CD14-positive monocyte (primary cell): ENCODE measurements at regions not wholly inside any gene's neighbourhood (a gene's known extent, or its start where the extent isn't known, plus 50 kb on each side); places are given as distances from the start of the nearest gene placed in this dataset.

Experiments used
- DNase-seq, 3 donors: peaks; one replicate each; pipeline ENCODE4 v3.0.0-alpha.2; 2011 to 2022
- H2AFZ ChIP-seq: 2 replicates; pipeline ENCODE4 v1.6.0; 2012; ENCODE audit warnings: mild to moderate bottlenecking, low read depth, low read length, inconsistent platforms; ENCODE audit not compliant: insufficient read depth, poor library complexity, severe bottlenecking
- H3K27ac ChIP-seq, 2 donors: 1 replicate in 1 of 2; 2 replicates in 1 of 2; pipeline ENCODE4 v1.5.1; 2012 to 2013; ENCODE audit warnings: low read length in 2 of 2, control low read depth in 1 of 2, inconsistent platforms in 1 of 2, low read depth in 1 of 2, mild to moderate bottlenecking in 1 of 2
- H3K27me3 ChIP-seq, 2 donors: one replicate each; pipeline versions ENCODE4 v1.6.0 to v1.6.1; 2011 to 2013; ENCODE audit warnings: low read length in 2 of 2; ENCODE audit not compliant: control insufficient read depth in 2 of 2, insufficient read depth in 2 of 2
- H3K36me3 ChIP-seq, 2 donors: replicated peaks in 1 of 2; 1 replicate in 1 of 2; 2 replicates in 1 of 2; pipeline versions ENCODE4 v1.5.1 to v1.6.1; 2012 to 2013; ENCODE audit warnings: low read length in 2 of 2, control low read depth in 1 of 2, inconsistent platforms in 1 of 2, mild to moderate bottlenecking in 1 of 2; ENCODE audit not compliant: insufficient read depth in 2 of 2, control insufficient read depth in 1 of 2
- H3K4me1 ChIP-seq, 2 donors: 1 replicate in 1 of 2; 2 replicates in 1 of 2; pipeline versions ENCODE4 v1.5.1 to v1.6.1; 2012 to 2013; ENCODE audit warnings: low read length in 2 of 2, control low read depth in 1 of 2, inconsistent platforms in 1 of 2, mild to moderate bottlenecking in 1 of 2, moderate library complexity in 1 of 2; ENCODE audit not compliant: insufficient read depth in 2 of 2, control insufficient read depth in 1 of 2
- H3K4me2 ChIP-seq: replicated peaks from 2 replicates; pipeline ENCODE3; 2012; ENCODE audit warnings: low read length, moderate library complexity, mild to moderate bottlenecking; ENCODE audit not compliant: poor library complexity, severe bottlenecking; ENCODE audit errors: extremely low read depth
- H3K4me3 ChIP-seq, 3 experiments: fragments of 200-600 bp in 1 of 3; sonication (generic) in 1 of 3; replicated peaks in 1 of 3; 1 replicate in 2 of 3; 2 replicates in 1 of 3; pipeline ENCODE4 v1.5.1; 2011 to 2013; ENCODE audit warnings: low read length in 3 of 3, mild to moderate bottlenecking in 3 of 3, control low read depth in 2 of 3, low read depth in 2 of 3, inconsistent platforms in 1 of 3, moderate library complexity in 1 of 3
- H3K79me2 ChIP-seq: 2 replicates; pipeline ENCODE4 v1.6.0; 2012; ENCODE audit warnings: mild to moderate bottlenecking, control low read depth, inconsistent platforms, low read length, moderate library complexity; ENCODE audit not compliant: insufficient read depth
- H3K9ac ChIP-seq: 2 replicates; pipeline ENCODE4 v1.6.0; 2017; ENCODE audit warnings: low read length, mild to moderate bottlenecking; ENCODE audit not compliant: insufficient read depth, poor library complexity, severe bottlenecking
- H3K9me3 ChIP-seq, 2 donors: replicated peaks in 1 of 2; 1 replicate in 1 of 2; 2 replicates in 1 of 2; pipeline versions ENCODE4 v1.5.1 to v1.6.1; 2012 to 2013; ENCODE audit warnings: low read length in 2 of 2, control low read depth in 1 of 2; ENCODE audit not compliant: control insufficient read depth in 1 of 2, insufficient read depth in 1 of 2
- H4K20me1 ChIP-seq: 2 replicates; pipeline ENCODE4 v1.6.0; 2012; ENCODE audit warnings: mild to moderate bottlenecking, low read length, control low read depth, moderate library complexity; ENCODE audit not compliant: insufficient read depth
- H3K27ac Mint-ChIP-seq, 7 donors: one replicate each; pipeline ENCODE4 v1.8.0; 2020; ENCODE audit warnings: mild to moderate bottlenecking in 7 of 7, mixed read lengths in 7 of 7, moderate library complexity in 6 of 7, inconsistent platforms in 2 of 7
- H3K27me3 Mint-ChIP-seq, 3 donors: one replicate each; pipeline ENCODE4 v1.8.0; 2021 to 2022; ENCODE audit warnings: low read depth in 3 of 3, mild to moderate bottlenecking in 3 of 3, mixed read lengths in 3 of 3, moderate library complexity in 3 of 3, inconsistent platforms in 1 of 3
- H3K36me3 Mint-ChIP-seq, 2 donors: one replicate each; pipeline ENCODE4 v1.8.0; 2020; ENCODE audit warnings: mixed read lengths in 2 of 2, inconsistent platforms in 1 of 2, mild to moderate bottlenecking in 1 of 2
- H3K4me1 Mint-ChIP-seq: one replicate; pipeline ENCODE4 v1.8.0; 2020; ENCODE audit warnings: mild to moderate bottlenecking, mixed read lengths
- H3K4me3 Mint-ChIP-seq, 2 donors: one replicate each; pipeline ENCODE4 v1.8.0; 2020; ENCODE audit warnings: mild to moderate bottlenecking in 2 of 2, mixed read lengths in 2 of 2, moderate library complexity in 1 of 2
- H3K9me3 Mint-ChIP-seq, 7 donors: one replicate each; pipeline ENCODE4 v1.8.0; 2020 to 2022; ENCODE audit warnings: mixed read lengths in 7 of 7, mild to moderate bottlenecking in 6 of 7, moderate library complexity in 6 of 7, inconsistent platforms in 2 of 7
- WGBS: methylation state at CpG from one replicate; pipeline ENCODE4 v1.1.5; 2013; ENCODE audit warnings: missing lambda C conversion rate; ENCODE audit not compliant: insufficient coverage; 5-methylcytosine and 5-hydroxymethylcytosine counted together
- intact Hi-C, 2 donors: fragments of 100-400 bp; cut with micrococcal nuclease; formaldehyde crosslinking; loops; one replicate each; pipeline versions ENCODE4 v1.15.0 to v1.15.1; 2023
- TF ChIP-seq, protein P1 (sequence below): fragments of 200-600 bp; IDR thresholded peaks from one replicate; pipeline ENCODE4 v1.8.0; 2022; ENCODE audit warnings: antibody characterized with exemption, mild to moderate bottlenecking

DNA sequence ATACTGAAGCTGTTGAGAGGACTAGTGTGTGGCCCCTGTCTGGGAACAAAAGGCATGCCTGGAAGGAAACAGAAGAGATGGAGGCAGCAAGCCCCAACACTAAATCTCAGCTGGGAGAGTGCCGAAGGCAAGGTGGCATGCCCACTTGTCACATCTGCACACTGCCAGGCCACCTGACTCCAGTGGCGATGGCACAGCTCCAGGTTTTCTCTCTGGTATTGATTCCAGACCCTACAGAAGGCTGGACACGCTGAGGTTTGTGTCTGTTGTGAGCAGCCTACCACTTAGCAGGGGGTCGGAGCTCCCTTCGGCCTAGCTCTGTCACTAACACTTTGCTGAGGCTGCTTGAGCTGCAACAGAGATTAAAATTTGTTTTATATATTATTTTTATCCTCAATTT lies 307.3 kb downstream of the TDRD15 start:
- Histone ChIP-seq H4K20me1 (no peaks in the 10 kb centered on the region), H3K9me3 (peaks cover 0 to 4% of the 10 kb centered on the region in 2 donors), H2AFZ (no peak overlapping the region), H3K9ac (no peak overlapping the region), H3K27ac (no peak overlapping the region), H3K79me2 (no peaks in the 10 kb centered on the region), H3K4me2 (no peak overlapping the region), H3K4me1 (no peaks in the 10 kb centered on the region), H3K4me3 (no peak overlapping the region), H3K36me3 (no peaks in the 10 kb centered on the region), H3K27me3 (no peaks in the 10 kb centered on the region)
- intact Hi-C loops, result no loop called here
- peaks cover 0 to 7% (median 5%) of the 10 kb centered on the region in 7 donors for H3K9me3 Mint-ChIP-seq
- no peak overlapping the region for H3K27ac Mint-ChIP-seq
- H3K27me3 Mint-ChIP-seq, result peaks cover 0 to 2% (median 2%) of the 10 kb centered on the region in 3 donors
- no peak overlapping the region for H3K4me3 Mint-ChIP-seq
- no peaks in the 10 kb centered on the region for H3K4me1 Mint-ChIP-seq
- WGBS, result 95% methylated on average over 3 of the region's 5 CpGs
- H3K36me3 Mint-ChIP-seq, result no peaks in the 10 kb centered on the region
- no peak for DNase-seq
- TF ChIP-seq, protein P1, sequence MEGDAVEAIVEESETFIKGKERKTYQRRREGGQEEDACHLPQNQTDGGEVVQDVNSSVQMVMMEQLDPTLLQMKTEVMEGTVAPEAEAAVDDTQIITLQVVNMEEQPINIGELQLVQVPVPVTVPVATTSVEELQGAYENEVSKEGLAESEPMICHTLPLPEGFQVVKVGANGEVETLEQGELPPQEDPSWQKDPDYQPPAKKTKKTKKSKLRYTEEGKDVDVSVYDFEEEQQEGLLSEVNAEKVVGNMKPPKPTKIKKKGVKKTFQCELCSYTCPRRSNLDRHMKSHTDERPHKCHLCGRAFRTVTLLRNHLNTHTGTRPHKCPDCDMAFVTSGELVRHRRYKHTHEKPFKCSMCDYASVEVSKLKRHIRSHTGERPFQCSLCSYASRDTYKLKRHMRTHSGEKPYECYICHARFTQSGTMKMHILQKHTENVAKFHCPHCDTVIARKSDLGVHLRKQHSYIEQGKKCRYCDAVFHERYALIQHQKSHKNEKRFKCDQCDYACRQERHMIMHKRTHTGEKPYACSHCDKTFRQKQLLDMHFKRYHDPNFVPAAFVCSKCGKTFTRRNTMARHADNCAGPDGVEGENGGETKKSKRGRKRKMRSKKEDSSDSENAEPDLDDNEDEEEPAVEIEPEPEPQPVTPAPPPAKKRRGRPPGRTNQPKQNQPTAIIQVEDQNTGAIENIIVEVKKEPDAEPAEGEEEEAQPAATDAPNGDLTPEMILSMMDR, result no peak

GRCh38 chr2:21438949-21439348 lies 315.2 kb downstream of the TDRD15 start:
- 100% methylated on average over 2 of the region's 3 CpGs for WGBS
- H3K9me3 Mint-ChIP-seq, result peaks cover 0 to 6% (median 3%) of the 10 kb centered on the region in 7 donors
- H2AFZ ChIP-seq, result no peak overlapping the region
- no peaks in the 10 kb centered on the region for H3K9me3 ChIP-seq
- H3K9ac ChIP-seq, result no peak overlapping the region
- H3K4me2 ChIP-seq, result no peak overlapping the region
- intact Hi-C loops, result no loop called here
- H3K27ac Mint-ChIP-seq, result no peak overlapping the region
- peaks cover 0 to 2% (median 0%) of the 10 kb centered on the region in 3 donors for H3K27me3 Mint-ChIP-seq
- H3K36me3 ChIP-seq, result no peaks in the 10 kb centered on the region
- H4K20me1 ChIP-seq, result no peaks in the 10 kb centered on the region
- no peaks in the 10 kb centered on the region for H3K36me3 Mint-ChIP-seq
- no peaks in the 10 kb centered on the region for H3K79me2 ChIP-seq
- no peak for DNase-seq
- TF ChIP-seq, protein P1, result no peak
- no peak overlapping the region for H3K4me3 ChIP-seq
- no peaks in the 10 kb centered on the region for H3K27me3 ChIP-seq
- H3K4me1 Mint-ChIP-seq, result no peaks in the 10 kb centered on the region
- no peak overlapping the region for H3K4me3 Mint-ChIP-seq
- no peaks in the 10 kb centered on the region for H3K4me1 ChIP-seq
- no peak overlapping the region for H3K27ac ChIP-seq
